ENCODE measurements at regions not wholly inside any gene's neighbourhood (a gene's known extent, or its start where the extent isn't known, plus 50 kb on each side); places are given as distances from the start of the nearest gene placed in this dataset.
"Not testable (repeated sequence)": the region's sequence is repeated elsewhere in the genome, so short reads cannot be mapped to it uniquely, and the experiment has no call there.

- DNase-seq, result not testable (repeated sequence)
Measured at GRCh38 chr3:130151555-130151954, 69.9 kb downstream of the ALG1L2 start.

- not testable (repeated sequence) for DNase-seq
Measured at GRCh38 chr3:130153247-130153646, 71.6 kb downstream of the ALG1L2 start.

- DNase-seq, result not testable (repeated sequence)
Measured at GRCh38 chr3:130155464-130155863, 73.8 kb downstream of the ALG1L2 start.

GRCh38 chr3:130166856-130167255 is 85.2 kb downstream of the ALG1L2 start:
- DNase-seq, result not testable (repeated sequence)

- not testable (repeated sequence) for DNase-seq
Measured at GRCh38 chr3:130175195-130175594, 93.6 kb downstream of the ALG1L2 start.

GRCh38 chr3:130176476-130177256 is 95.0 kb downstream of the ALG1L2 start:
- not testable (repeated sequence) for DNase-seq

GRCh38 chr3:130178835-130179234 is 97.2 kb downstream of the ALG1L2 start:
- not testable (repeated sequence) for DNase-seq

GRCh38 chr3:130179353-130179970 is 97.8 kb downstream of the ALG1L2 start:
- peak; percentile 40 for DNase-seq

GRCh38 chr3:130182475-130182874 is 100.8 kb downstream of the ALG1L2 start:
- DNase-seq, result not testable (repeated sequence)

GRCh38 chr3:130183689-130184088 is 102.1 kb downstream of the ALG1L2 start:
- DNase-seq, result not testable (repeated sequence)

- not testable (repeated sequence) for DNase-seq
Measured at GRCh38 chr3:130184152-130185024, 102.8 kb downstream of the ALG1L2 start.

- not testable (repeated sequence) for DNase-seq
Measured at GRCh38 chr3:130201272-130201671, 119.6 kb downstream of the ALG1L2 start.

GRCh38 chr3:130203633-130204032 is 122.0 kb downstream of the ALG1L2 start:
- not testable (repeated sequence) for DNase-seq

- DNase-seq, result no peak
Measured at GRCh38 chr3:130227540-130227939, 117.9 kb upstream of the COL6A5 start.

GRCh38 chr3:130242850-130243569 is 102.5 kb upstream of the COL6A5 start:
- DNase-seq, result peak; percentile 4

GRCh38 chr3:130243808-130244207 is 101.7 kb upstream of the COL6A5 start:
- no peak for DNase-seq

- no peak for DNase-seq
Measured at GRCh38 chr3:130250982-130251381, 94.5 kb upstream of the COL6A5 start.

- no peak for DNase-seq
Measured at GRCh38 chr3:130255442-130255841, 90.0 kb upstream of the COL6A5 start.

- DNase-seq, result no peak
Measured at GRCh38 chr3:130256821-130257340, 88.6 kb upstream of the COL6A5 start.

GRCh38 chr3:130258532-130258952 is 86.9 kb upstream of the COL6A5 start:
- no peak for DNase-seq

GRCh38 chr3:130259166-130259874 is 86.2 kb upstream of the COL6A5 start:
- DNase-seq, result no peak

- DNase-seq, result no peak
Measured at GRCh38 chr3:130260918-130261317, 84.6 kb upstream of the COL6A5 start.

Measured in CD4-positive, alpha-beta T cell treated with Interleukin-6 for 4 hours (primary cell).